HG02678 (cell line): ENCODE measurements at regions not wholly inside any gene's neighbourhood (a gene's known extent, or its start where the extent isn't known, plus 50 kb on each side); places are given as distances from the start of the nearest gene placed in this dataset.

Source experiments
- ATAC-seq: cut with Tn5 transposase; IDR thresholded peaks from one replicate; pipeline ENCODE4 v1.9.1; 2021; ENCODE audit warnings: mild to moderate bottlenecking, moderate library complexity; ENCODE audit not compliant: unreplicated experiment

- ATAC-seq, result no peak
These were observed 84.1 kb upstream of the SLC38A2 start for GRCh38 chr12:46456356-46457334.

- no peak for ATAC-seq
These were observed 83.2 kb upstream of the SLC38A2 start for GRCh38 chr12:46455648-46456352.

GRCh38 chr12:46454981-46455380 is 82.4 kb upstream of the SLC38A2 start:
- no peak for ATAC-seq

- no peak for ATAC-seq
These were observed 80.9 kb upstream of the SLC38A2 start for GRCh38 chr12:46453428-46453827.

GRCh38 chr12:46452776-46453175 is 80.2 kb upstream of the SLC38A2 start:
- no peak for ATAC-seq

- no peak for ATAC-seq
These were observed 79.6 kb upstream of the SLC38A2 start for GRCh38 chr12:46452061-46452615.

- no peak for ATAC-seq
These were observed 78.9 kb upstream of the SLC38A2 start for GRCh38 chr12:46451276-46452021.

GRCh38 chr12:46450279-46450748 is 77.7 kb upstream of the SLC38A2 start:
- no peak for ATAC-seq

- no peak for ATAC-seq
These were observed 77.3 kb upstream of the SLC38A2 start for GRCh38 chr12:46449856-46450255.

GRCh38 chr12:46449316-46449715 is 76.7 kb upstream of the SLC38A2 start:
- no peak for ATAC-seq

- no peak for ATAC-seq
These were observed 74.1 kb upstream of the SLC38A2 start for GRCh38 chr12:46446645-46447044.

- ATAC-seq, result no peak
These were observed 73.1 kb upstream of the SLC38A2 start for GRCh38 chr12:46445551-46446235.

GRCh38 chr12:46445093-46445492 is 72.5 kb upstream of the SLC38A2 start:
- ATAC-seq, result no peak

- no peak for ATAC-seq
These were observed 71.2 kb upstream of the SLC38A2 start for GRCh38 chr12:46443594-46444263.

- ATAC-seq, result no peak
These were observed 70.2 kb upstream of the SLC38A2 start for GRCh38 chr12:46442738-46443137.

- ATAC-seq, result no peak
These were observed 69.7 kb upstream of the SLC38A2 start for GRCh38 chr12:46442239-46442638.

GRCh38 chr12:46439793-46440511 is 67.4 kb upstream of the SLC38A2 start:
- no peak for ATAC-seq

- ATAC-seq, result no peak
These were observed 66.2 kb upstream of the SLC38A2 start for GRCh38 chr12:46438719-46439319.

- ATAC-seq, result no peak
These were observed 65.7 kb upstream of the SLC38A2 start for GRCh38 chr12:46438256-46438655.
